NB4 (cell line): ENCODE measurements at regions not wholly inside any gene's neighbourhood (a gene's known extent, or its start where the extent isn't known, plus 50 kb on each side); places are given as distances from the start of the nearest gene placed in this dataset.

Experiments
- DNase-seq: peaks from one replicate; pipeline ENCODE4 v3.0.0; 2010; ENCODE audit warnings: low read depth
- H3K4me3 ChIP-seq: one replicate; pipeline ENCODE4 v1.5.1; 2011; ENCODE audit warnings: mild to moderate bottlenecking, low read depth, low read length, moderate library complexity
- MYC ChIP-seq: IDR thresholded peaks from 2 replicates; pipeline ENCODE4 v1.6.1; 2011; ENCODE audit warnings: low read depth, low read length
- POLR2A ChIP-seq: IDR thresholded peaks from 2 replicates; pipeline ENCODE4 v1.6.1; 2011; ENCODE audit warnings: mild to moderate bottlenecking; ENCODE audit not compliant: insufficient read length; ENCODE audit errors: extremely low read depth
- TF ChIP-seq, protein P1 (sequence below): IDR thresholded peaks from one replicate; pipeline ENCODE4 v1.5.1; 2012; ENCODE audit warnings: low read depth, low read length
- TF ChIP-seq, protein P2 (sequence below): IDR thresholded peaks from 2 replicates; pipeline ENCODE4 v1.6.1; 2011; ENCODE audit warnings: low read depth, low read length

DNA sequence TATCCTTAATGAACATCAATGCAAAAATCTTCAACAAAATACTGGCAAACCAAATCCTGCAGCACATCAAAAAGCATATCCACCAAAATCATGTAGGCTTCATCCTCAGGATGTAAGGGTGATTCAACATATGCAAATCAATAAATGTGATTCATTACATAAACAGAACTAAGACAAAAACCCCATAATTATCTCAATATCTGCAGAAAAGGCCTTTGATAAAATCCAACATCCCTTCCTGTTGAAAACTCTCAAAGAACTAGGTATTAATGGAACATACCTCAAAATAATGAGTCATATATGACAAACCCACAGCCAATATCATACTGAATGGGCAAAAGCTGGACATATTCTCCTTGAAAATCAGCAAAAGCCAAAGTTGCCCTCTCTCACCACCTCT lies 54.6 kb upstream of the DEPDC1 start:
- no peak for DNase-seq
- TF ChIP-seq MYC, result no peak
- TF ChIP-seq, protein P1, sequence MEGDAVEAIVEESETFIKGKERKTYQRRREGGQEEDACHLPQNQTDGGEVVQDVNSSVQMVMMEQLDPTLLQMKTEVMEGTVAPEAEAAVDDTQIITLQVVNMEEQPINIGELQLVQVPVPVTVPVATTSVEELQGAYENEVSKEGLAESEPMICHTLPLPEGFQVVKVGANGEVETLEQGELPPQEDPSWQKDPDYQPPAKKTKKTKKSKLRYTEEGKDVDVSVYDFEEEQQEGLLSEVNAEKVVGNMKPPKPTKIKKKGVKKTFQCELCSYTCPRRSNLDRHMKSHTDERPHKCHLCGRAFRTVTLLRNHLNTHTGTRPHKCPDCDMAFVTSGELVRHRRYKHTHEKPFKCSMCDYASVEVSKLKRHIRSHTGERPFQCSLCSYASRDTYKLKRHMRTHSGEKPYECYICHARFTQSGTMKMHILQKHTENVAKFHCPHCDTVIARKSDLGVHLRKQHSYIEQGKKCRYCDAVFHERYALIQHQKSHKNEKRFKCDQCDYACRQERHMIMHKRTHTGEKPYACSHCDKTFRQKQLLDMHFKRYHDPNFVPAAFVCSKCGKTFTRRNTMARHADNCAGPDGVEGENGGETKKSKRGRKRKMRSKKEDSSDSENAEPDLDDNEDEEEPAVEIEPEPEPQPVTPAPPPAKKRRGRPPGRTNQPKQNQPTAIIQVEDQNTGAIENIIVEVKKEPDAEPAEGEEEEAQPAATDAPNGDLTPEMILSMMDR, result no peak
- TF ChIP-seq POLR2A, result no peak
- TF ChIP-seq, protein P2, sequence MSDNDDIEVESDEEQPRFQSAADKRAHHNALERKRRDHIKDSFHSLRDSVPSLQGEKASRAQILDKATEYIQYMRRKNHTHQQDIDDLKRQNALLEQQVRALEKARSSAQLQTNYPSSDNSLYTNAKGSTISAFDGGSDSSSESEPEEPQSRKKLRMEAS, result no peak
- H3K4me3 ChIP-seq, result no peak overlapping the region

DNA sequence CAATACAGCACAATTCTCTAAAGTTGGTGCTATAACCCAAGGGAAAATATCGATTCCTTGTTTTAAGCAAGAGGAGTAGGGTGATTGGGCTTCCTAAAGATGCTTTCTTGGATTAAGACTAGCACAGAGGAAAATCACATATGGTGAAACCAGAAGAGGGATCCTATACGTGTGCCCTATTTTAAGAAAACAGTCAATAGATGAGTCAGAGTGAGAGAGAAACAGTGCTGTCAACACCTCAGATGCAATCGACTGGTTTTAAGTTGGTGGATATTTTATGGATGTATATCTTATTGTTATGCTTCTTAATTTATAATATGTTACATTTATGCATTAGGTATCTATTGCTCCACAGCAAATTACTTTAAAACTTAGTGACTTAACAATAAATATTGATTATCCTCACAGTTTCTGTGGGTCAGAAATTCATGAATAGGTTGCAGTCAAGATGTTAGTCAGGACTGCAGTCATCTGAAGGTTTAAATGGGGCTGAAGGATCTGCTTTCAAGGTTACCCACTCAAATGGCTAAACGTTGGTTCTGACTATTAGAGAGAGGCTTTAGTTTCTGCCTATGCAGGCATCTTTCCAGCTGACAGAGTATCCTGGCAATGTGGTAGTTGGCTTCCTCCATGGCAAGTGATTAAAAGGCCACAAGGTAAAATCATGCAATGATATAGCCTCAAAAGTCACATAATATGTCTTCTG lies 61.6 kb upstream of the DEPDC1 start:
- no peak for DNase-seq
- TF ChIP-seq MYC, result no peak
- TF ChIP-seq, protein P1, result no peak
- H3K4me3 ChIP-seq, result no peak overlapping the region

DNA sequence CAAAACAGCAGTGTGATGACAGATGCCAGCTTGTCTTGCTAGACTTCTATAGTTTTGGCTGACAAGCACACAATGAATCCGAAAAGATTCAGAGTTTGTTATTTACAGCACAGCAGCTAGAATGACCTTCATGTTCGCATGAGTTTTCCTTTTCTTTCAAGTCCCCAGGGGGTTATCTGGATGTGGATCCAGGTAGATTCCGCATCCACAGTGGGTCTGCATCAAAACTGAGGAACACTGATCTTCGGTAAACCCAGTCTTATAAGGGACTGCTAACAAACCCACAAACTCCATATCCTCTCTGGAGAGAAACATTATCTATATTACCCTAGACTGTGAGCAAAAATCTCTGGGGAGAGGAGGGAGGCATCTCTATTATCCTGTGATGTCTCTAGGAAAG lies 69.0 kb upstream of the DEPDC1 start:
- TF ChIP-seq, protein P2, result no peak
- TF ChIP-seq POLR2A, result no peak
- TF ChIP-seq MYC, result no peak
- TF ChIP-seq, protein P1, result no peak
- no peak overlapping the region for H3K4me3 ChIP-seq
- DNase-seq, result no peak

DNA sequence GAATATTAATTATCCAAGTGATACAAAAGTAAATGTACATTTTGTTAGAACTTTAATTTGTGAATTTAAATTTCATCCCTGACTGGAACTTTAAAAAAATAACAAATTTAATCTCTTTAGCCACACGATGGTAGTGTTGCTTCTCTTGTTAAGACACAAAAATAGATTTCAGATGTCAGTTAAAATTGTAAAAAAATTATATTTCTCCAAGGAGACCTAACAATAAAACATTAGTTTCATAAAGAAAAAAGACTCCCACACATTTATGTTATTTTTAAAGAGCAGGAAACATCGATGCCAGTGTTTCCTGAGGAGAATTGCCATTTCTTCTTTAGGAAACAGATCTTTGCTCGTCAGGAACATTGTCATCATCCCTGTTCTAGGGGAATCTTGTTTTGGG lies 74.0 kb upstream of the DEPDC1 start:
- no peak overlapping the region for H3K4me3 ChIP-seq
- DNase-seq, result no peak
- TF ChIP-seq, protein P1, result no peak
- TF ChIP-seq, protein P2, result no peak

DNA sequence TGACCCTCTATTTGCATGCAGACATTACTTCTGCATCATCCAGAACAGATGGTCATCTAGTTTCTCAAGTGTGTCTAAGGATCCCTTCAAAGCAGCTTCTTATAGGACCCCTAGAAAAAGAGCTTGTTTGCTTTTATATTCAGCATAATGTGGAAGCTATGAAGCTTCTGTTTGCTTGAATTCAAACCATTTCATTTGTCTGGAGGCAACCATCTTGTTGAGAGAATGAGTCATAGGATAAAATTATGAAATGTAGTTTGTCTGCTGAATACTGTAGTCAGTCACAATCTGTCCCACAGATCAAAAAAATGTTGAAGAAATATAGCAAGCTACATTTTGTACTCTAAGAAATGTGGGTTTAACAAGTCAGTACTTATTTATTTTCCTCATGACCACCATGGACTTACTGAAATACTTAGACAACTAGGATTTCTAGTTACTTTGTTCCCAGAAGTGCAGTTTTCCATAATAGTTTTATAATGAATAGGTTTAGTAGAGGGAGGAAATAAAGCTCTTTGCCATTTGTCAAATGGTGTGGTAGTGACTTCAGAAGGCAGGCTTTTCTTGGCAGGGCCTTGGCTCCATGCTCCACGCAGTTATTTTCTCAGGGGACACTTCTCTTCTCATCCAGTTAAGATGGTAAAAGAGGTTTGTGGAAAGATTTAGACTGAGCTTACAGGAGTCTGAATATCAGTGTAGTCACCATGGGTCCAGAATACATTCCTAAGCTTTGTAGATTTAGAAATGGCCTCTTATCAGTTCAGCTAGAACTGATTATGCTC lies 74.8 kb upstream of the DEPDC1 start:
- no peak overlapping the region for H3K4me3 ChIP-seq
- no peak for DNase-seq
- TF ChIP-seq, protein P1, result no peak
- TF ChIP-seq POLR2A (no peak), MYC (no peak)
- TF ChIP-seq, protein P2, result no peak

DNA sequence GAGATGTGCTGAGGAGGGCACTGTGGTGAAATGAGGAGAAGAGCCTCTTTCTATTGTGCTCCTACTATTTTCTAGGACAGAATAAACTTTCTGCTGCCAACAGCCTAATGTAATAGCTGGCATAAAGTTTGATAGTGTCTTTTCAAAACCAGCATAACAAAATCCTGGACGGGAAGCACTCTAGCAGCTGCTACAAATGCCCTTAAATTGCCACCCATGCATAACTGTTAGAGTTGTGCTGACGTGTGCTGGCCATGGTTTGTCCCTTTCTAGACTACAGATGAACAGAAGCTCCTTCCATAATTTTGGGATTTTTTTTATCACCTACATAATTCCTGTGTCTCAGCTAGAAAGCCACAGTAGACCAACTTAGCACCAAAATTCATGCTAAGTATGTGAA lies 88.5 kb upstream of the DEPDC1 start:
- no peak overlapping the region for H3K4me3 ChIP-seq
- TF ChIP-seq POLR2A (no peak), MYC (no peak)
- TF ChIP-seq, protein P1, result no peak
- TF ChIP-seq, protein P2, result no peak
- DNase-seq, result no peak
